ENCODE measurements at regions not wholly inside any gene's neighbourhood (a gene's known extent, or its start where the extent isn't known, plus 50 kb on each side); places are given as distances from the start of the nearest gene placed in this dataset.

DNA sequence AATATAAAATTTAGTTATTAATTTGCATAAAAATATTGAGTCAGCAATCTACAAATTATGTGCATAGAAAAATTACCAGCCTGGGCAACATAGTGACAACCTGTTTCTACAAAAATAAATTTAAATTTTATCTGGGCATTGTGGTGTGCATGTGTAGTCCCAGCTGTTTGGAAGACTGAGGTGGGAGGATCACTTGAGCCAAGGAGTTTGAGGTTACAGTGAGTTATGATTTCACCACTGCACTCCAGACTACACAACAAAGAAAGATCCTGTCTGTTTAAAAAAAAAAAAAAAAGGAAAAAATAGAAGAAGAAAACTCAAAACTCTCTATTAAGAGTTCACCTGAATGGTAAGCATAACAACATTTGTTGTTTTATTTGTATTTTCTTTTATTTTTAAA, 1048.4 kb upstream of the CDH2 start:
- ATAC-seq (replicated peaks): no peak
- Mint-ChIP-seq H3K27me3 (no peaks in the 10 kb centered on the region), H3K36me3 (ENCODE audit: low read depth) (no peaks in the 10 kb centered on the region), H3K9me3 (peaks cover 22% of the 10 kb centered on the region), H3K4me1 (no peaks in the 10 kb centered on the region), H3K4me3 (no peak overlapping the region), H3K27ac (no peak overlapping the region)

- Mint-ChIP-seq H3K4me3 (no peak overlapping the region), H3K4me1 (no peaks in the 10 kb centered on the region), H3K27ac (no peak overlapping the region), H3K9me3 (peaks cover 22% of the 10 kb centered on the region), H3K27me3 (no peaks in the 10 kb centered on the region), H3K36me3 (ENCODE audit: low read depth) (no peaks in the 10 kb centered on the region)
- ATAC-seq (replicated peaks): no peak
These were observed 1041.2 kb upstream of the CDH2 start for GRCh38 chr18:29218091-29218490.

GRCh38 chr18:29217124-29217915, 1040.4 kb upstream of the CDH2 start:
- Mint-ChIP-seq H3K27me3 (no peaks in the 10 kb centered on the region), H3K4me3 (no peak overlapping the region), H3K4me1 (no peaks in the 10 kb centered on the region), H3K9me3 (peaks cover 22% of the 10 kb centered on the region), H3K36me3 (ENCODE audit: low read depth) (no peaks in the 10 kb centered on the region), H3K27ac (no peak overlapping the region)
- no peak for ATAC-seq (replicated peaks)

DNA sequence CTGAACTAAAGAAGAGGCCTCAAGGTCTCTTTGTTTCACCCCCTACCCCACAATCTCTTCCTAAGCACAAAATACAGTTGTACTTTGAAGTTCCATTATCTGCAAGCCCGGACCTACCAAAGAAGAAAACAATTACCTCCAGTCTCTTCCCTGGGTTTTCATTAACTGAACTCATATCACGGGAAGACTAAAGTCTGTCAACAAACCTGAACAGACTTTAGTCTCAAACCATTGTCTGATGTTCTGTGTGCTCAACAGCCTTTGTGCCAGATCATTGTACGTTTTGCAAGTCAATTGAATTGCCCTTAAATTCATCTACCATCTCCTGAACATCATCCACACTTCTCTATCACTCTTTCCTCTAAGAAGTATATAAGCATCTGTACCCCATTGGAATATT, 1021.9 kb upstream of the CDH2 start:
- peaks cover 17% of the 10 kb centered on the region for H3K9me3 Mint-ChIP-seq
- H3K27me3 Mint-ChIP-seq: no peaks in the 10 kb centered on the region
- no peak for ATAC-seq (replicated peaks)

GRCh38 chr18:29196307-29196706, 1019.4 kb upstream of the CDH2 start:
- H3K36me3 Mint-ChIP-seq (ENCODE audit: low read depth): no peaks in the 10 kb centered on the region
- ATAC-seq (replicated peaks): no peak
- H3K27ac Mint-ChIP-seq: no peak overlapping the region
- no peak overlapping the region for H3K4me3 Mint-ChIP-seq
- no peaks in the 10 kb centered on the region for H3K27me3 Mint-ChIP-seq
- H3K9me3 Mint-ChIP-seq: peaks cover 11% of the 10 kb centered on the region
- no peaks in the 10 kb centered on the region for H3K4me1 Mint-ChIP-seq

More for the DNA sequence above, 1021.9 kb upstream of the CDH2 start:
- H3K27ac Mint-ChIP-seq: no peak overlapping the region
- H3K36me3 Mint-ChIP-seq (ENCODE audit: low read depth): no peaks in the 10 kb centered on the region
- no peaks in the 10 kb centered on the region for H3K4me1 Mint-ChIP-seq
- no peak overlapping the region for H3K4me3 Mint-ChIP-seq

- no peaks in the 10 kb centered on the region for H3K4me1 Mint-ChIP-seq
- ATAC-seq (replicated peaks): no peak
- peaks cover 25% of the 10 kb centered on the region for H3K9me3 Mint-ChIP-seq
- no peaks in the 10 kb centered on the region for H3K27me3 Mint-ChIP-seq
- H3K36me3 Mint-ChIP-seq (ENCODE audit: low read depth): no peaks in the 10 kb centered on the region
- no peak overlapping the region for H3K27ac Mint-ChIP-seq
- no peak overlapping the region for H3K4me3 Mint-ChIP-seq
These were observed 1014.3 kb upstream of the CDH2 start for GRCh38 chr18:29191263-29191662.

DNA sequence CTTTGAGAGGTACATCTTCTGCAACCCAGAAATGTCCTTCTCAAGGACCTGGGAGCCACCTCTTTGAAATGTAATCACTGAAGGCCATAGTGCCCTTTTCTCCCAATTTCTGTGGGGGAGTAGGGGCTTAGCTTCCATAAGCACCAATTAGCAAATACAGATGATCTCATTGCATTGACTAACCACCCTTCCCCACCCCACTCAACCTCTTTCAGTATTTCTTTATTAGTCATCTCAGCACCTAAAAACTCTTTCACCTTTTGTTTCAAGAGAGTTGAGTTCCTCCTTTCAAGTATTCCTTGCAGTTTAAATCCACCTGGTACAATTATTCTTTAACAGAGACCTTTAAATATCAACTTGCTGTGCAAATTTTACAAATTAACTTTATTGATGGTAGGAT, 1011.8 kb upstream of the CDH2 start:
- H3K4me3 Mint-ChIP-seq: no peak overlapping the region
- H3K36me3 Mint-ChIP-seq (ENCODE audit: low read depth): no peaks in the 10 kb centered on the region
- no peak for ATAC-seq (replicated peaks)
- peaks cover 25% of the 10 kb centered on the region for H3K9me3 Mint-ChIP-seq
- no peaks in the 10 kb centered on the region for H3K27me3 Mint-ChIP-seq
- H3K27ac Mint-ChIP-seq: no peak overlapping the region
- no peaks in the 10 kb centered on the region for H3K4me1 Mint-ChIP-seq

DNA sequence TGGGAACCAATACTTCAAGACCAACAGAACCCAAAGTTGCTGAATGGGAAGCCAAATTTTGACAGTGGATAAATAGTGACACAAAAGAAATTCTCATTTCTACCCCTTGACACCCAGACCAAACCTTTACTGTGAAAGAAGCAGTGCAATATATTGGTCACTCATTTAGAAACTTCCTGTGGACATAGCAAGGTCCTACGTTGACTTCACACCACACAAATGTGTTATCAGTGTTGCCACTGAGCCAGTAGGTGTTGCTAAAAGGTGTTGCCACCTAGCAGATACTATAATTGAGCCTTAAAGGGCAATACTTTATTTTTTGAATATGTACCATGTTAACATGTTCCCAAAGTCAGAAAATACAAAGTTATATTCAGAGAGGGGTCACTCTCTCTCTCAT, 1008.9 kb upstream of the CDH2 start:
- no peak overlapping the region for H3K27ac Mint-ChIP-seq
- no peak for ATAC-seq (replicated peaks)
- H3K9me3 Mint-ChIP-seq: peaks cover 21% of the 10 kb centered on the region
- no peaks in the 10 kb centered on the region for H3K4me1 Mint-ChIP-seq
- no peak overlapping the region for H3K4me3 Mint-ChIP-seq
- H3K27me3 Mint-ChIP-seq: no peaks in the 10 kb centered on the region
- H3K36me3 Mint-ChIP-seq (ENCODE audit: low read depth): no peaks in the 10 kb centered on the region

- Mint-ChIP-seq H3K27me3 (no peaks in the 10 kb centered on the region), H3K9me3 (peaks cover 18% of the 10 kb centered on the region), H3K36me3 (ENCODE audit: low read depth) (no peaks in the 10 kb centered on the region), H3K27ac (no peak overlapping the region), H3K4me1 (no peaks in the 10 kb centered on the region), H3K4me3 (no peak overlapping the region)
- ATAC-seq (replicated peaks): no peak
These were observed 1007.7 kb upstream of the CDH2 start for GRCh38 chr18:29184654-29185053.

DNA sequence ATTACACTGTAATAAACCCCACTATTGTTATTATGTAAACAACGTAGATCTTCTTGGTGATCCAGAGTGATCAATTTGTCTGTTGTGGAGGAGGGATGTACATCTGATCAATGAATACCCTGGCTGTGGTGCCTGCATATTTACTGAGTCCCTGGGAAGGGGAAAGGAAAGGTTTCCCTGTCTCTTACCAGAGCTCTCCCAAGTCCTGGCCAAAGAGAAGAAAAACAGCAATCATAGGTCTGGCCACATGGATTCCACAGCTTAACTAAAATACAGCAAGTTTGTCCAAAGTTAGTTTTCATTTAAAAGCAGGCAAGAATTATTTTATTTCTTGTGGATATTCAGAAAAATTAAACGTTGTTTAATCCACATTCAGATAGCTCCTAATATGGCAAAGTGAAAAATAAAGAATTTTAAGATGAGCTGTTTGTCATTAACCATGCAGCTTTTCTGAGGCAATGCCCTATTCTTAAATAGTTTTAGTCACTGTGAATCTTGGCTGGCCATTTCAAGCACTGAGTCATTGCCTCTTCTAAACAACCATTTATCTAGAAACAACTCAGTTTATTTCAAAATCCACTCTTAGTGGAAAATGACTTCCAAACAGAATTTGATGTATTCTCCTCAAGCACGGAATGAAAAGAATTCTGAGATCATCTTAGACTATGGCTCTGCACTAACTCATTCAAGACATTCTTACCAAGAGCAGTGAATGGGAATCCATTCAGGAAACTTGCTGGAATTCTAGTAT, 1004.4 kb upstream of the CDH2 start:
- Mint-ChIP-seq H3K4me1 (no peaks in the 10 kb centered on the region), H3K27me3 (no peaks in the 10 kb centered on the region), H3K27ac (no peak overlapping the region), H3K4me3 (no peak overlapping the region), H3K9me3 (peaks cover 21% of the 10 kb centered on the region), H3K36me3 (ENCODE audit: low read depth) (no peaks in the 10 kb centered on the region)
- ATAC-seq (replicated peaks): no peak

GRCh38 chr18:29176681-29177080, 999.8 kb upstream of the CDH2 start:
- H3K4me3 Mint-ChIP-seq: no peak overlapping the region
- no peaks in the 10 kb centered on the region for H3K4me1 Mint-ChIP-seq

DNA sequence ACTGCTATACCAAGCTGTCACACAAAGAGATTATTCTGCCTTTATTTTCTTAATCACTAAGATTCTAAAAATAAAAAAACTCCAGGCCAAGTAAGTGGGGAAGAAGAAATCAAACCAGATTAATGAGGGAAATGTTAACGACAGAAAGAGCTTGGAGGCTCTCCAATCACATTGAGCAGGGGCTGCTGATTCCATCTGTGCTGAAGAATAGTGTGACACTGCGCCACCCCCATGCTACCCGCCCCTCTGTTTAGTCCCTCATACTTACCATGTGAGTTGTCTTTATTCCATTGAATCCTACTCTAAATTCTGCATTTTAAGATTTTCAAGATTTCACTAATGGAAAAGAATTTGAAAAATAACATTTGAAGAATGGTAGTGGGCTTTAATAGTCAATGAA, 998.0 kb upstream of the CDH2 start:
- Mint-ChIP-seq H3K36me3 (ENCODE audit: low read depth) (no peaks in the 10 kb centered on the region), H3K4me1 (no peaks in the 10 kb centered on the region), H3K27me3 (no peaks in the 10 kb centered on the region), H3K9me3 (peaks cover 21% of the 10 kb centered on the region), H3K4me3 (no peak overlapping the region), H3K27ac (no peak overlapping the region)
- ATAC-seq (replicated peaks): no peak

More at GRCh38 chr18:29176681-29177080, 999.8 kb upstream of the CDH2 start:
- Mint-ChIP-seq H3K36me3 (ENCODE audit: low read depth) (no peaks in the 10 kb centered on the region), H3K9me3 (peaks cover 16% of the 10 kb centered on the region), H3K27ac (no peak overlapping the region), H3K27me3 (no peaks in the 10 kb centered on the region)
- ATAC-seq (replicated peaks): no peak

- no peak overlapping the region for H3K27ac Mint-ChIP-seq
- no peaks in the 10 kb centered on the region for H3K27me3 Mint-ChIP-seq
- peaks cover 21% of the 10 kb centered on the region for H3K9me3 Mint-ChIP-seq
- H3K36me3 Mint-ChIP-seq (ENCODE audit: low read depth): no peaks in the 10 kb centered on the region
- no peak overlapping the region for H3K4me3 Mint-ChIP-seq
- no peak for ATAC-seq (replicated peaks)
- H3K4me1 Mint-ChIP-seq: no peaks in the 10 kb centered on the region
These were observed 995.8 kb upstream of the CDH2 start for GRCh38 chr18:29172756-29173067.

DNA sequence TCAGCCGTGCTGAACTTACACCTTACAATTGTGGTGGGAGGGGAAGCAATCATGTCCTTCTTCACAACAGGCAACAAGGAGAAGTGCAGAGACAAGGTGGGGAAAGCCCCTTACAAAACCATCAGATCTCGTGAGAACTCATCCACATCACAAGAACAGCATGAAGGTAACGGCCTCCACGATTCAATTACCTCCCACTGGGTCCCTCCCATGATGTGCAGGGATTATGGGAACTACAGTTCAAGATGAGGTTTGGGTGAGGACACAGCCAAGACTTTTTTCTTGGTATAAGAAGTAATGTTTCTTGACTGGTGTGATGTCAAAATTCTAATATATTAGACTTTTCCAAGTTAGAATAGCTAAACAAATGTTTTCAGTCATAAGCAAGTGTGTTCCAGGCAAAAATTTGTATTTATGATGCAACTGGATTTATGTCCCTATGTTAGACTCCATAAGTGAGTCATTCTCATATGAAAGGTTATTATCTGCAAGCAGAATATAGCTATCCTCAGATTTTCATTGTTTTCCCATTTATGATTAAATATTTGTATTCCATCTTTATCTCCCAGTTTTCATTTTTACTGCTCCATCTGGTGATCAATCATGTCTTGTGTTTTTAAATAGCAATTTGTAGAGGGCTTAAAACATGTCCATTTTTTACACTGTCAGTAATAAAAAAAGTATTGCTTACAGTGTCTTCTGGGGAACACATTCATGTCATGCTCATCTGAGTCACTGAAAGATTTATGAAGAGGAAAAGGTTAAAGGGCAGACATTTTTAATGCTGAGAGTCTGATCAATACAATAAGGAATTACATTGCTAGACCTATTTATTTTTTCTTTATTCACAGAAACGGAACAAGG, 995.2 kb upstream of the CDH2 start:
- ATAC-seq (replicated peaks): no peak
- Mint-ChIP-seq H3K27me3 (no peaks in the 10 kb centered on the region), H3K4me3 (no peak overlapping the region), H3K36me3 (ENCODE audit: low read depth) (no peaks in the 10 kb centered on the region), H3K9me3 (peaks cover 19% of the 10 kb centered on the region), H3K4me1 (no peaks in the 10 kb centered on the region), H3K27ac (no peak overlapping the region)

DNA sequence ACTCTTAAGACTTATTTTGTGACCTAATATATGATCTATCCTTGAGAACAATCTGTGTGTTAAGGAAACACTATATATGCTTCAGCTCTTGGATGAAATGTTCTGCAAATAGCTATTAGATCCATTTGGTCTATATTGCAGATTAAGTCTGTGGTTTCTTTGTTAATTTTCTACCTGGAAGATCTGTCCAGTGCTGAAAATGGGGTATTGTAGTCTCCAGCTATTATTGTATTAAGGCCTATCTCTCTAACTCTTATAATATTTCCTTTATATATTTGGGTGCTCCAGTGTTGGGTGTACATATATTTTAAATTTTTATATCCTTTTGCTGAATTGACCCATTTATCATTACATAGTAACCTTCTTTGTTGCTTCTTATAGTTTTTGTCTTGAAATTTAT, 992.7 kb upstream of the CDH2 start:
- Mint-ChIP-seq H3K4me1 (no peaks in the 10 kb centered on the region), H3K36me3 (ENCODE audit: low read depth) (no peaks in the 10 kb centered on the region), H3K9me3 (peaks cover 19% of the 10 kb centered on the region), H3K27me3 (no peaks in the 10 kb centered on the region), H3K27ac (no peak overlapping the region), H3K4me3 (no peak overlapping the region)
- ATAC-seq (replicated peaks): no peak

Measured in activated T-helper 17 cell treated with anti-CD3 and anti-CD28 coated beads, Interleukin-2, amount 50 U/mL, for 72 hours (primary cell).